HG03060 (cell line): ENCODE measurements at regions not wholly inside any gene's neighbourhood (a gene's known extent, or its start where the extent isn't known, plus 50 kb on each side); places are given as distances from the start of the nearest gene placed in this dataset.
A peak's percentile ranks its signal among the peaks of the same experiment; 100 is the strongest.

Experiments
- ATAC-seq: cut with Tn5 transposase; IDR thresholded peaks from one replicate; pipeline ENCODE4 v1.9.1; 2021; ENCODE audit warnings: low read depth, moderate number of reproducible peaks; ENCODE audit not compliant: unreplicated experiment

DNA sequence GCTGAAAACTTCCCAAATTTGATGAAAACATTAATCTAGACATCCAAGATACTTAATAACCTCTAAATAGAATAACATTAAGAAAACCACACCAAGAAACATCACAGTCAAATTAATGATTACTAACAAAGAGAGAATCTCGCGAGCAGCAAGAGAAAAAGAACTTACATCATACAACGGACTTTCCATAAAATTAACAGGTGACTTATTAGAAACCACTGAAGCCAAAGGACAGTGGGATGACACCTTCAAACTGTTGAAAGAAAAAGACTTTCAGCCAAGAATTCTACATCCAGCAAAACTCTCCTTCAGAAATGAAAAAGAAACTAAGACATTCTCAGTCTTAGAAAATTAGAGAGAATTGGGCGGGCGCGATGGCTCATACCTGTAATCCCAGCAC is 232.0 kb downstream of the SNCA start:
- ATAC-seq = no peak

GRCh38 chr4:89599026-89599425 is 237.9 kb downstream of the SNCA start:
- no peak for ATAC-seq

DNA sequence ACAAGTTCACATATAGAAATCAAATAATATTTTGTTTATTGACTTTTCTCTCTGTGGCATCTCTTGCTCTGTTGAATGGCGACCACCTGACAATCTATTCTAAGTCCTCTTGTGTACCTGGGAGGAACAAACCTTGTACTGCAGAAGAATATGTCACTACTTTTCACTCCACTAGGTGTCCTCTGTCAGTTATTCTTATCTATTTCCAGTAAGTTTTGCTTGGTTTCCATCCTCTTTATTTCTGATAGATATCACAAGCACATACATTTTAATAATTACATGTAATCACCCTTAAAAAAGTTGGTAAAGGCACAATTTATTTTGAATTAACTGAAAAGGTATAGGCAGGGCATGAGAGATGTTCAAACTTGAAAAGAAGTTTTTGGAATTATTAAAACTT is 238.4 kb downstream of the SNCA start:
- ATAC-seq = no peak

DNA sequence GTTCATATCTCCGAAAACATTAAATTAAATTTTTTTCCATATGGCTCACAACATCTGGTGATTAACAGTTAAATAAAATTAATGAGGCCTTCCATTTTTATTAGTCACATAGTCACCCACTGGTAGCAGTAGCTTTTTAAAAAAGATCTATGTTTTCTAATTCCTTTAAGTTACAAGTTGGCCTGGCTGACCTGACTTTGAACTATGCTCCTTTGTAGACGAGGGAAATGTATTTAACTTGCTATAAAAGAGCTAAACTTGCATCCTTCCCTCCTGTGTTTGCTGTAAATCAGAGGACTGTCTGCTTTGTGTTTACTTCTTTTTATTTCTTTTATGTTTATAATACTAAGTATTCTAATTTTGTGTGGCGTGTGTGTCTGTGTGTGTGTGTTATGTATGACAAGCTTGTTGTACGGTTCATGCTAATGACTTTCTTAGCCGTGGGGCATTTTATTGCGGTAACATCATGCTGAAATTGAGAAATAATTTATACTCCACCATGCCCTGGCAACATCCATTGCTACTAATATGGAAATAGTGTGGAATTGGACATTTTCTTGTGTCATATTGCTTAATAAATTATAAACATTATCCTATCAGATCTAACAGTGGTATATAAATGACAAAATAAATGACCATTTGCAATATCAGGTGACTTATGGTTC is 241.7 kb downstream of the SNCA start:
- no peak for ATAC-seq

DNA sequence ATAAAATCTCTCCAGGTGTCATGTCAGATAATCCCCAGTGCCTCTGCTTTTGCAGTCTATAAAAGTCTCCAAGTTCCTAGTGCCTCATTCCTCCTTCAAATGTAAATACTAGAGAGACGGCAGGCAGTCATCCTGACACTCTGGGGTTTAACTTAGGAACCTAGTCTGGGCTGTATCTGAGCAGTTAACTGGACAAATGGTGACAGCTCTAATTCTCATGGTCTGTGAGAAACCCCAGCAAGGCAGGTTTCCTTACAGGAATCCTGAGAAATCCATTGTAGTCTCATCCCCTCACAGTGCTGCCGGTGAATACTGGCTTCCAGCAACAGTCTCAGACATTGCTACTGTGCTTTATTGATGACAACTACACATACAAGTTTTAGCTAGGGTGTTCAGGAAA is 246.8 kb downstream of the SNCA start:
- no peak for ATAC-seq

DNA sequence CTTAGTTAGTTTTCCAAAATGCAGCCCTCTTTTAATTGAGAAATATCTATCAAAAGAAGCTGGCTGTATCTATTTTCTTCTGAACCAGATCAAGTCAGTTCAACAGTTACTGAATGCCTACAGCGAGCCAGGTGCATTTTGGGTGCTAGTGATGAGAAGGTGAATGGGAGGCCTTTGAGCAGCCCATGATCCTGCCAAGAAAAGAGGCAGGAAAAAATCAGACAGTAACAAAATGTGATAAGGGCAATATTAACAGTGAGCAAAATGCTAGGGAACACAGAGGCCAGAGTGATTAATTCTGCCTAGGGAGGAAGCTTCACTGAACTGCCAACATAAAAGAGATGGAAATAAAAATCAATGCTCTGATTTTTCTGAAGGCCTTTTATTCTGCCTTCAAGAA is 248.5 kb downstream of the SNCA start:
- ATAC-seq = no peak

- no peak for ATAC-seq
Measured at GRCh38 chr4:89587364-89587763, 249.6 kb downstream of the SNCA start.

DNA sequence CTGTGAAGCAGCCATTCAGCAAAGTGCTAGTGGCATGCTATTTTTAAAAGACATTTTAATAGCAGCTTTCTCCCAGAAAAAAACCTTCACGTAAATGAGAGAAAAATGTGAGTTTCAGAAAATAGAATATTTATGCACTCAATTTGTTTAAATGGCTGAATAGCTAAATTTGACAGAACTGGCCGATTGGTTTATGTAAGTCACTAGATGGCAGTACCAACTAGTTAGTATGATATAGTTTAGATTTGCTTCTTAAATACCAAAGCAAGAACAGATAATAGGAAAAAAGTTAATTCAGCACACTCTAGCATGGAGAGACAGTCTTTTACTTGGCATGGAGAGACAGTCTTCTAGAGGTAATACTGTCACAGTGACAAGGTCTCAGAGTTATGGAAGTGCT is 250.1 kb downstream of the SNCA start:
- no peak for ATAC-seq

DNA sequence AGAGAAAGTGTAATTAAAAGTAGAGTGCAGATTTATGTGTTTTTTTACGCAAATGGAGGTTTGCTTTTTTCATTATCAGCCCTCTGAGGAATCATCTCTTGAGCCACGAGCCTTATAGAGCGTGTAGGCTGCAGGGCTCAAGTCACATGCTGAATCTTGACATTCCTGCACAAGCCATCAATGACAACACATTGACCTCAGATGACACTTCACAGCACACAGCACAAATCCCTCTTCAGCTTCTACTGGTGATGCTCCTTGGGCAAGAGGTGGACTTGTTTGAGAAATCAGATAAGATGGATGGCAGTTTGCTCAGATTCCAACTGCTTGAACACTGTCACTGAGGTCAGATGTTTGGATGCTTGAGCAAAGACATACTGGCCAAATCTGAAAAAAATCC is 250.6 kb downstream of the SNCA start:
- no peak for ATAC-seq

DNA sequence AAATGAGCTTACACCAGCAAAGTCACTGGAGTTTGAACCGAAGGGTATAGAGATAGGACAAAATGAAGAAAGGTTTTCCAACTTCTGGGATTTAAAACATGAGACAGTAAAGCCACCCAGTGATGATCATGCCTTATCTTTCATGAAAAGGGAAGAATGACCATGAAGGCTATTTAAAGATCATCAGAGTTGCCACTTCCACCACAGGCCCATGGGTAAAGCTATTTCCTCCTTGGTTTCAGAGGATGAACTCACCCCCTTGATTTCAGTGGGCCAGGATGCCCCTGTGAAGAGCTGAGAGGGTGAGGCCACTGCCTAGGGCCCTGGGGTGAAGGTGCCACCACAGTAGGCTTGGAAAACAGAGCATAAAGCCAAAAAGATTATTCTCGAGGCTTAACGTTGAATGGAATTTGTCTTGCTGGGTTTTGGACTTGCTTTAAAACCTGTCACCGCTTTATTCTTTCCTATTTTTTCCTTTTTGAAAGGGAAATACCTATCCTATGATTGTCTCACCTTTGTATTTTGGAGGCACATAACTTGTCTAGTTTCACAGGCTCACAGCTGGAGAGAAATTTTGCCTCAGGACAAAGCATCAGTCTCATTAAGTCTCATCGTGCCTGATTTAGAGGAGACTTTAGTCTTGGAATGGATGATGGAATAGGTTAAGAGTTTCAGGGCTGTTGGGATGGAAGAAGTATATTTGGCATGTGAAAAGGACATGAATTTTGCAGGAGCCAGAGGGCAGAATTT is 254.0 kb downstream of the SNCA start:
- no peak for ATAC-seq

DNA sequence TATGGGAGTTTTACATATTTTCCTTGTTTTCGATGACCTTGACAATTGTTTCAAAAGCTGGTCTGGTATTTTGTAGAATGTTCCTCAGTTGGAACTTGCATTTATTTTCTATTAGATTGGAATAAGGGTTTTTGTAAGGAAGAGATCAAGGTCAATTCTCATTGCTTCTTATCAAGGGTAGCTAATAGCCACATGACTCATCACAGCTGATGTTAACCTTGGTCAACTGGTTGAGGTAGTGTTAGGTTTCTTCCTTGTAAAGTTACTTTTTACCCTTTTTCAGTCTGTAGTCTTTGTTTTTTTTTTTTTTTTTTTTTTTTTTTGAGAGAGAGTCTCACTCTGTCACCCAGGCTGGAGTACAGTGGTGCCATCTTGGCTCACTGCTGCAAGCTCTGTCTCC is 257.2 kb downstream of the SNCA start:
- no peak for ATAC-seq

GRCh38 chr4:89576246-89576645 is 260.7 kb downstream of the SNCA start:
- no peak for ATAC-seq

- no peak for ATAC-seq
Measured at GRCh38 chr4:89575840-89576239, 261.1 kb downstream of the SNCA start.

GRCh38 chr4:89574176-89574575 is 262.8 kb downstream of the SNCA start:
- ATAC-seq = no peak

DNA sequence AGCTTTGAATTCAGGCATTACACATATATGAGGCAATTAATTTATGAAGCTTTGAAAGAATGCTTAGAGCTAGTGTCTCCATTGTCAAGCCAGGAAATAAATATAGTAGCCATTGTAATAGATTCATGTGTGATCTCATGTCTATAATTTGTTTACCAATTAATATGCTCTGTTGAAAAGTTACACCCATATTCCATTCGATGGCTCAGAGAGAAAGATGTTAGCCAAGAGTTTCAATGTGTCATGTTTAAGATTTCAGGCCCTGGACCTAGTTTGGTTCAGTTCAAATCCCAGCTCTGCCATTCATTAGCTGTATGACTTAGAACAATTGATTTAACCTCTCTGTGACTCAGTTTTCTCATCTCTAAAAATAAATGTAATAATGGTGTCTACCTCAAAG is 263.3 kb downstream of the SNCA start:
- no peak for ATAC-seq

GRCh38 chr4:89572224-89572858 is 264.6 kb downstream of the SNCA start:
- no peak for ATAC-seq

GRCh38 chr4:89570931-89571330 is 263.3 kb upstream of the GPRIN3 start:
- ATAC-seq = no peak

DNA sequence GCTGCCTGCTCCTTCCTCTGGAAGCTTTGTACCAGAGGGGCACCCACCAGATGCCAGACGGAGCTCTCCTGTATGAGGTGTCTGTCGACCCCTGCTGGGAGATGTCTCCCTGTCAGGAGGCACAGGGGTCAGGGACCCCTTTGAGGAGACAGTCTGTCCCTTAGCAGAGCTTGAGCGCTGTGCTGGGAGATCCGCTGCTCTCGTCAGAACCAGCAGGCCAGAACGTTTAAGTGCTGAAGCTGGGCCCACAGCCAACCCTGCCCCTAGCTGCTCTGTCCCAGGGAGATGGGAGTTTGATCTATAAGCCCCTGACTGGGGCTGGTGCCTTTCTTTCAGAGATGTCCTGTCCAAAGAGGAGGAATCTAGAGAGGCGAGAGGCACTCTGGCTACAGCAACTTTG is 260.3 kb upstream of the GPRIN3 start:
- no peak for ATAC-seq

DNA sequence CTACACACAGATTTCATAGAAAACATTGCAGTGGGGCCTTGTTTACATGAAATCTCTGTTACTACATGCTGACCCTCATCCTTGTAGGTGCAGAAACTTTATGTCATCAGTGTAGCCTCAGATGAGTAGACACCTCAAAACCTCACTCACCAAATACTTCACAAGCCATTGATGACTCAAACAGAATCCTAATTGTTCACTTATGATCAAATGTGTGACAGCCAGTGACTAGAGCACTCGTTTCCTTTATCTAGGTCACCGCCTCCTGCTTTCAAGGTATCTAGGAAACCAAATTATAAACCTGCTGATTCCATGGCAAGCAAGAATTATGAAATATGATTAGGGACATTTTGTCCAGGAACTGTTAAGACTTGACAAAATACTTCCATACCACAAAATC is 255.8 kb upstream of the GPRIN3 start:
- peak; percentile 49 for ATAC-seq

GRCh38 chr4:89562746-89563145 is 255.1 kb upstream of the GPRIN3 start:
- no peak for ATAC-seq

- no peak for ATAC-seq
Measured at GRCh38 chr4:89561048-89561447, 253.4 kb upstream of the GPRIN3 start.

DNA sequence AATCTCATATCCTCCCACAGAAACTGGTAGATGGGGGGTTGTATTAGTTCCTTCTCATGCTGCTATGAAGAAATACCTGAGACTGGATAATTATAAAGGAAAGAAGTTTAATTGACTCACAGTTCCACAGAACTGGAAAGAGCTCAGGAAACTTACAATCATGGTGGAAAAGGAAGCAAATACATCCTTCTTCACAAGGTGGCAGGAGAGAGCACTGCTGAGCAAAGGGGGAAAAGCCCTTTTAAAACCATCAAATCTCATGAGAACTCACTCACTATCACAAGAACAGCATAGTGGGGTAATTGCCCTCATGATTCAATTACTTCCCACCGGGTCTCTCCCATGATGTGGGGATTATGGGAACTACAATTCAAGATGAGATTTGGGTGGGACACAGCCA is 250.5 kb upstream of the GPRIN3 start:
- ATAC-seq = no peak
